Right renal pelvis (tissue), 4 donors: ENCODE measurements at regions not wholly inside any gene's neighbourhood (a gene's known extent, or its start where the extent isn't known, plus 50 kb on each side); places are given as distances from the start of the nearest gene placed in this dataset.

Source experiments
- DNase-seq, 4 donors: peaks; one replicate each; pipeline ENCODE4 v3.0.0-alpha.2; 2013; ENCODE audit warnings: low read depth in 4 of 4, low spot score in 3 of 4, missing footprints in 1 of 4

GRCh38 chr5:93076566-93076965, 504.5 kb downstream of the NR2F1-AS1 start:
- DNase-seq, result no peak

GRCh38 chr5:93076096-93076495, 504.9 kb downstream of the NR2F1-AS1 start:
- no peak for DNase-seq

GRCh38 chr5:93073547-93073946, 507.5 kb downstream of the NR2F1-AS1 start:
- DNase-seq, result no peak

GRCh38 chr5:93072831-93073459, 508.1 kb downstream of the NR2F1-AS1 start:
- DNase-seq, result no peak

- no peak for DNase-seq
These were observed 509.3 kb downstream of the NR2F1-AS1 start for GRCh38 chr5:93071710-93072109.

GRCh38 chr5:93070938-93071337, 510.1 kb downstream of the NR2F1-AS1 start:
- DNase-seq, result no peak

GRCh38 chr5:93069276-93069675, 511.7 kb downstream of the NR2F1-AS1 start:
- no peak for DNase-seq

GRCh38 chr5:93062548-93062947, 518.5 kb downstream of the NR2F1-AS1 start:
- no peak for DNase-seq

- no peak for DNase-seq
These were observed 522.7 kb downstream of the NR2F1-AS1 start for GRCh38 chr5:93058309-93058708.

- DNase-seq, result no peak
These were observed 523.7 kb downstream of the NR2F1-AS1 start for GRCh38 chr5:93057311-93057710.

- DNase-seq, result no peak
These were observed 525.0 kb downstream of the NR2F1-AS1 start for GRCh38 chr5:93055971-93056370.

GRCh38 chr5:93055561-93055960, 525.5 kb downstream of the NR2F1-AS1 start:
- DNase-seq, result no peak

- no peak for DNase-seq
These were observed 526.4 kb downstream of the NR2F1-AS1 start for GRCh38 chr5:93054424-93055163.

GRCh38 chr5:93053825-93054224, 527.2 kb downstream of the NR2F1-AS1 start:
- DNase-seq, result no peak

GRCh38 chr5:93048858-93049257, 532.2 kb downstream of the NR2F1-AS1 start:
- DNase-seq, result no peak

- DNase-seq, result peak in 1 of 4 donors; percentile 35
These were observed 536.0 kb downstream of the NR2F1-AS1 start for GRCh38 chr5:93044859-93045666.

GRCh38 chr5:93039888-93040287, 541.1 kb downstream of the NR2F1-AS1 start:
- DNase-seq, result no peak

- peak; percentile 50 to 75 (median 66) for DNase-seq
These were observed 546.1 kb downstream of the NR2F1-AS1 start for GRCh38 chr5:93034621-93035590.

GRCh38 chr5:93022796-93023447, 558.1 kb downstream of the NR2F1-AS1 start:
- no peak for DNase-seq

- DNase-seq, result no peak
These were observed 558.8 kb downstream of the NR2F1-AS1 start for GRCh38 chr5:93022211-93022610.
